Mesenchymal stem cell (in vitro differentiated cells and primary cell): ENCODE measurements at regions not wholly inside any gene's neighbourhood (a gene's known extent, or its start where the extent isn't known, plus 50 kb on each side); places are given as distances from the start of the nearest gene placed in this dataset.
"Not testable (repeated sequence)": the region's sequence is repeated elsewhere in the genome, so short reads cannot be mapped to it uniquely, and the experiment has no call there.

ENCODE experiments used
- DNase-seq: peaks from one replicate; pipeline ENCODE4 v3.0.0-alpha.2; 2013
- H2AFZ ChIP-seq: one replicate; pipeline ENCODE4 v1.6.1; 2013; ENCODE audit warnings: low read depth, mild to moderate bottlenecking, control low read depth, inconsistent platforms, low read length, moderate library complexity
- H2AK5ac ChIP-seq: 2 replicates; pipeline ENCODE4 v1.6.1; 2013; ENCODE audit warnings: low read length, moderate library complexity, mild to moderate bottlenecking, inconsistent platforms; ENCODE audit not compliant: severe bottlenecking
- H2BK120ac ChIP-seq: one replicate; pipeline ENCODE4 v1.6.1; 2013; ENCODE audit warnings: low read depth, mild to moderate bottlenecking, inconsistent platforms, low read length, moderate library complexity
- H2BK12ac ChIP-seq, 2 experiments: one replicate each; pipeline ENCODE4 v1.6.1; 2013; ENCODE audit warnings: inconsistent platforms in 2 of 2, low read length in 2 of 2, mild to moderate bottlenecking in 2 of 2, moderate library complexity in 2 of 2, control low read depth in 1 of 2
- H2BK15ac ChIP-seq: one replicate; pipeline ENCODE4 v1.6.1; 2013; ENCODE audit warnings: mild to moderate bottlenecking, low read depth, inconsistent platforms; ENCODE audit not compliant: poor library complexity, severe bottlenecking
- H2BK5ac ChIP-seq: 2 replicates; pipeline ENCODE4 v1.6.1; 2013; ENCODE audit warnings: low read depth, mild to moderate bottlenecking, low read length, control low read depth, inconsistent platforms; ENCODE audit not compliant: poor library complexity, severe bottlenecking
- H3K14ac ChIP-seq, 2 experiments: one replicate each; pipeline ENCODE4 v1.6.1; 2013; ENCODE audit warnings: inconsistent platforms in 2 of 2, low read length in 2 of 2, control low read depth in 1 of 2, mild to moderate bottlenecking in 1 of 2, moderate library complexity in 1 of 2
- H3K18ac ChIP-seq, 2 experiments: one replicate each; pipeline ENCODE4 v1.6.1; 2013; ENCODE audit warnings: inconsistent platforms in 2 of 2, low read length in 2 of 2, control low read depth in 1 of 2, low read depth in 1 of 2, mild to moderate bottlenecking in 1 of 2
- H3K23ac ChIP-seq, 2 experiments: one replicate each; pipeline ENCODE4 v1.6.1; 2013; ENCODE audit warnings: inconsistent platforms in 2 of 2, low read length in 2 of 2, mild to moderate bottlenecking in 2 of 2, moderate library complexity in 2 of 2, control low read depth in 1 of 2
- H3K27ac ChIP-seq: 2 replicates; pipeline ENCODE4 v1.5.1; 2013; ENCODE audit warnings: mild to moderate bottlenecking, moderate library complexity, low read length, control low read depth, inconsistent platforms; ENCODE audit not compliant: poor library complexity, severe bottlenecking
- H3K27me3 ChIP-seq, 2 experiments: 2 replicates each; pipeline versions ENCODE4 v1.6.1 to v1.7.0; 2013; ENCODE audit warnings: low read length in 2 of 2, mild to moderate bottlenecking in 2 of 2, moderate library complexity in 2 of 2, control low read depth in 1 of 2, inconsistent platforms in 1 of 2; ENCODE audit not compliant: control insufficient read depth in 1 of 2, insufficient read depth in 1 of 2
- H3K36me3 ChIP-seq, 2 experiments: 2 replicates each; pipeline versions ENCODE4 v1.6.1 to v1.7.0; 2013; ENCODE audit warnings: low read length in 2 of 2, control low read depth in 1 of 2, inconsistent platforms in 1 of 2, low read depth in 1 of 2, mild to moderate bottlenecking in 1 of 2; ENCODE audit not compliant: insufficient read depth in 2 of 2, control insufficient read depth in 1 of 2
- H3K4ac ChIP-seq, 2 experiments: one replicate each; pipeline ENCODE4 v1.6.1; 2013; ENCODE audit warnings: inconsistent platforms in 2 of 2, low read length in 2 of 2, mild to moderate bottlenecking in 2 of 2, moderate library complexity in 2 of 2, control low read depth in 1 of 2, low read depth in 1 of 2
- H3K4me1 ChIP-seq: 2 replicates; pipeline ENCODE4 v1.6.1; 2013; ENCODE audit warnings: low read depth, low read length, control low read depth; ENCODE audit not compliant: control insufficient read depth, insufficient read depth
- H3K4me2 ChIP-seq: 2 replicates; pipeline ENCODE4 v1.6.1; 2013; ENCODE audit warnings: low read length, mild to moderate bottlenecking, inconsistent platforms; ENCODE audit not compliant: poor library complexity, severe bottlenecking
- H3K4me3 ChIP-seq, 2 experiments: 2 replicates each; pipeline versions ENCODE4 v1.5.1 to v1.7.0; 2013; ENCODE audit warnings: low read length in 2 of 2, mild to moderate bottlenecking in 2 of 2, control low read depth in 1 of 2, low read depth in 1 of 2; ENCODE audit not compliant: insufficient read depth in 1 of 2
- H3K79me1 ChIP-seq: replicated peaks from 2 replicates; pipeline ENCODE4 v1.6.1; 2013; ENCODE audit warnings: mild to moderate bottlenecking, control low read depth, low read length, inconsistent platforms; ENCODE audit not compliant: poor library complexity, severe bottlenecking
- H3K9ac ChIP-seq: 2 replicates; pipeline ENCODE4 v1.7.0; 2013; ENCODE audit warnings: mild to moderate bottlenecking, low read length, moderate library complexity
- H3K9me3 ChIP-seq: 2 replicates; pipeline ENCODE4 v1.7.0; 2013; ENCODE audit warnings: mild to moderate bottlenecking, low read length; ENCODE audit not compliant: control insufficient read depth
- H4K8ac ChIP-seq: one replicate; pipeline ENCODE4 v1.6.1; 2013; ENCODE audit warnings: inconsistent platforms, mild to moderate bottlenecking, low read length, moderate library complexity
- H4K91ac ChIP-seq: one replicate; pipeline ENCODE4 v1.6.1; 2013; ENCODE audit warnings: mild to moderate bottlenecking, low read length, inconsistent platforms
- WGBS: methylation state at CpG from one replicate; pipeline ENCODE4 v1.1.7; 2013; ENCODE audit warnings: mixed read lengths; 5-methylcytosine and 5-hydroxymethylcytosine counted together

DNA sequence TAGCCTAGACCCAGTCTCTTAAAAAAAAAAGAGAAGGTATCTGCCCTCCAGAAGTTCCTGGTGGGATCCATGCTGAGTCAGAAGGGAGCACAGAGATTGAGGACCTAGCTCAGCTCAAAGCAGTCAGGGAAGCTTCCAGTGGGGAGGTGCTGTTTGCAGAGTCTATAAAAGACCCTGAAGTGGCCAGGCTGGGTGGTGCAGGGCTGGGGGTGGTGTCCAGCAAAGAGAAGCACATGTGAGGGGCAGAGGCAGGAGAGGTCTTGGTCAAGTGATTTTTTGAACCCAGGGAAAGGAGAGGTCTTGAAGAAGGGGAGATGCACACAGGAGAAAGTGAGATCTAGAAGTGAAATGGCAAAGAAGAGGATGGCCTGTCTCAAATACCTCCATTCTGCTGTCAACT lies 130.4 kb upstream of the PODXL start:
- no peak overlapping the region for H2BK12ac ChIP-seq
- H3K27ac ChIP-seq: no peak overlapping the region
- peaks cover 56 to 79% of the 10 kb centered on the region in 2 experiments for H3K27me3 ChIP-seq
- H3K36me3 ChIP-seq: no peaks in the 10 kb centered on the region
- no peak overlapping the region for H4K8ac ChIP-seq
- H3K14ac ChIP-seq: no peak overlapping the region
- H3K9ac ChIP-seq: no peak overlapping the region
- no peak overlapping the region for H2AFZ ChIP-seq
- no peak overlapping the region for H4K91ac ChIP-seq
- no peak overlapping the region for H3K4ac ChIP-seq
- no peaks in the 10 kb centered on the region for H3K9me3 ChIP-seq
- DNase-seq: no peak
- H3K4me3 ChIP-seq: no peak overlapping the region
- no peak overlapping the region for H2BK15ac ChIP-seq
- no peaks in the 10 kb centered on the region for H3K4me1 ChIP-seq
- no peak overlapping the region for H3K18ac ChIP-seq
- no peak overlapping the region for H3K4me2 ChIP-seq
- H3K23ac ChIP-seq: no peak overlapping the region
- H2AK5ac ChIP-seq: no peak overlapping the region
- H2BK120ac ChIP-seq: no peak overlapping the region
- H2BK5ac ChIP-seq: no peak overlapping the region
- no peaks in the 10 kb centered on the region for H3K79me1 ChIP-seq

DNA sequence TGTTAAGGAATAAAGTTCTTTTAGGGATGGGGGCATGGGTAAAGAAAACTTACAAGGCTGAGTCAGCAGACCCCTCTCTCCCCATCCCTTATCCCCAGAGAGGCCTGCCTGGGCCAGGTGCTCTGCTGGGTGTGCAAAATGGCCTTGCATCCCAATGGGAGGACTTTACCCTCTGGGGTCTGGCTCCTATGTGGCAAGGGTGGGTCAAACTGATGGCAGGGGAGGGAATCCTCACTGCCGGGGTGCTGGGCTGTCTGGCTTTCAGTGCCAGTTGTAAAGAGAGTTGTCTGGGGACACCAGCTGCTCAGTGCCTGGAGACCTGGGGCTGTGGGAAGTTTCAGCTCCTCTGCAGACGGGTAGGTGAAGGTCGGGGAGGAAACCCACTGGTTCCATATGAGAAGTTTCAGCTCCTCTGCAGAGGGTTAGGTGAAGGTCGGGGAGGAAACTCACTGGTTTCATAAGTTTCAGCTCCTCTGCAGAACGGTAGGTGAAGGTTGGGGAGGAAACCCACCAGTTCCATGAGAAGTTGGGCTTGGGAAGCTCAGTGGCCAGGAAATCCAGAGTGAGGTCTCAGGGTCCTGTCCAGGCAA lies 127.2 kb upstream of the PODXL start:
- Histone ChIP-seq H2AK5ac (no peak overlapping the region), H3K27ac (no peak overlapping the region), H2AFZ (no peak overlapping the region), H3K23ac (no peak overlapping the region), H2BK12ac (no peak overlapping the region), H3K4me2 (no peak overlapping the region), H3K27me3 (peaks cover 38 to 50% of the 10 kb centered on the region in 2 experiments), H3K4me3 (no peak overlapping the region), H3K9me3 (no peaks in the 10 kb centered on the region), H3K4ac (no peak overlapping the region), H3K18ac (no peak overlapping the region), H2BK120ac (no peak overlapping the region), H4K8ac (no peak overlapping the region), H3K14ac (no peak overlapping the region), H3K4me1 (no peaks in the 10 kb centered on the region), H2BK15ac (no peak overlapping the region), H3K9ac (no peak overlapping the region), H2BK5ac (no peak overlapping the region), H3K36me3 (no peaks in the 10 kb centered on the region), H3K79me1 (no peaks in the 10 kb centered on the region), H4K91ac (no peak overlapping the region)
- no peak for DNase-seq
- WGBS: 79% methylated on average over 5 of the region's 5 CpGs

DNA sequence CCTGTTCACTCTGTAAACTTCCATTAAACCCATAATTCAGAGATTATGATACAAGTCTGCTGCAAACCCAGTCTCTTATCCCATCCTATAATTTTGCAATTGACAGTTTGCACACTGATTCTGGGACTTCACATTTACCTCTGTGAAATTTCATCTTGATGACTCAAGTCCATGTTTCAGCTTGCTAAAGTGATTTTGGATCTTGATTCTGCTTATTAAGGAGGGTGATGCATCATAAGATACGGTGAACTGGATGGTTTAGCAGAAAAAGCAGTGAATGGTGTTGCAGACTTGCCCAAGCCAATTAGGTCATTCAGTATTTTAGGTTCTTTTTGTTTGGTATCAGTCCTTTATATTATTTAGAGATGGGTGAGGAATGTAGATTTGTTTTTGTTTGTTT lies 125.5 kb upstream of the PODXL start:
- Histone ChIP-seq H2AK5ac (no peak overlapping the region), H3K9ac (no peak overlapping the region), H2AFZ (no peak overlapping the region), H3K27me3 (peaks cover 25 to 36% of the 10 kb centered on the region in 2 experiments), H3K18ac (no peak overlapping the region), H2BK12ac (no peak overlapping the region), H3K4me2 (no peak overlapping the region), H3K23ac (no peak overlapping the region), H2BK15ac (no peak overlapping the region), H4K91ac (no peak overlapping the region), H3K9me3 (no peaks in the 10 kb centered on the region), H3K4me1 (no peaks in the 10 kb centered on the region), H3K79me1 (no peaks in the 10 kb centered on the region), H2BK5ac (no peak overlapping the region), H3K36me3 (no peaks in the 10 kb centered on the region), H2BK120ac (no peak overlapping the region), H3K14ac (no peak overlapping the region), H3K4ac (no peak overlapping the region), H4K8ac (no peak overlapping the region), H3K27ac (no peak overlapping the region), H3K4me3 (no peak overlapping the region)
- 79% methylated on average over 1 of the region's 1 CpG for WGBS
- DNase-seq: no peak

DNA sequence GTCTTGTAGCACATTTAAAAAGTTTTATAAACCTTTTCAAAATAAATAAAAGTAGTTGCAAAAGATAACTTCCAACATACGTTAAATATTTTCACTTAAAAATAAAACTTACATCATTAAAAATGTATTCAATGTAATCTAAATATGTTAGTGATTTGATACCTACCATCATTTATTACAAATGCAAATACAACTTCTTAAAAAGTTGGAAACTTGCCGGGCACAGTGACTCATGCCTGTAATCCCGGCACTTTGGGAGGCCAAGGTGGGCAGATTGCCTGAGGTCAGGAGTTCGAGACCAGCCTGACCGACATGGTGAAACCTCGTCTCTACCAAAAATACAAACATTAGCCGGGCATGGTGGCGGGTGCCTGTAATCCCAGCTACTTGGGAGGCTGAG lies 122.6 kb upstream of the PODXL start:
- H2BK120ac ChIP-seq, H3K4ac ChIP-seq, H4K8ac ChIP-seq, DNase-seq, H2BK5ac ChIP-seq, H3K4me2 ChIP-seq, H3K4me3 ChIP-seq, H3K36me3 ChIP-seq, H3K27ac ChIP-seq, H3K18ac ChIP-seq, H2BK12ac ChIP-seq, H3K79me1 ChIP-seq, H2AFZ ChIP-seq, H2AK5ac ChIP-seq, H3K9ac ChIP-seq, H4K91ac ChIP-seq, H2BK15ac ChIP-seq, H3K23ac ChIP-seq, H3K9me3 ChIP-seq, H3K4me1 ChIP-seq, H3K14ac ChIP-seq: not testable (repeated sequence)
- peaks cover 12 to 13% of the 10 kb centered on the region in 2 experiments for H3K27me3 ChIP-seq
- WGBS: 78% methylated on average over 5 of the region's 8 CpGs
